ENCODE measurements at regions not wholly inside any gene's neighbourhood (a gene's known extent, or its start where the extent isn't known, plus 50 kb on each side); places are given as distances from the start of the nearest gene placed in this dataset.

DNA sequence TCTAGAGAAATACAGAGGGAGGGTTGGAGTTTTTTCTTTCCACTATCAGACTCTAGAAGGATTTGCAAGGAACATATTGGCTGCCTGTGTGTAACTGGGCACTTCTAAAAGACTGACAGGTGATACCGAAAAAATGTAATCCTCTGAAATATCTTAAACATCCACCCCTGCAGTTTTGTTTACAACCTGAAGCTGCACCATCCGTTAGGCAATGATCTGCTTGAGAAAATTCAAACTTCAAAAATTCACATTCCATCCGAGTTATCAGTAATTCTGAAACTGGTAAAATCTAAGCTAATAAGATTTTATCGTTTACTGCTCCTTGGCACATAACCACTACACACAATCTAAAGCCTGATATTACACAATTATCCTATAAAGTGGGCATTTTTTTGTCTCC lies 528.6 kb downstream of the FUT8 start:
- TF ChIP-seq MAZ (IDR thresholded peaks at IDR 0.05; ENCODE audit: borderline replicate concordance, low read depth, low read length) (no peak), RAD21 (IDR thresholded peaks at IDR 0.05; ENCODE audit: low read length) (no peak), POLR2A (IDR thresholded peaks at IDR 0.05; ENCODE audit: low read depth, low read length) (no peak), SMC3 (IDR thresholded peaks at IDR 0.05; ENCODE audit: low read depth, low read length) (no peak), CHD1 (IDR thresholded peaks at IDR 0.05; ENCODE audit: low read depth, low read length) (no peak), BHLHE40 (IDR thresholded peaks at IDR 0.05; ENCODE audit: low read depth, low read length) (no peak), CEBPB (IDR thresholded peaks at IDR 0.05; ENCODE audit: low read depth, low read length) (no peak), RCOR1 (IDR thresholded peaks at IDR 0.05; ENCODE audit: insufficient replicate concordance, low read length) (no peak), FOS (IDR thresholded peaks at IDR 0.05; ENCODE audit: low read depth, low read length) (no peak), MXI1 (IDR thresholded peaks at IDR 0.05; ENCODE audit: borderline replicate concordance, low read depth, low read length) (no peak), MAFK (IDR thresholded peaks at IDR 0.05; ENCODE audit: low read depth, low read length) (no peak)
- TF ChIP-seq, protein P1, sequence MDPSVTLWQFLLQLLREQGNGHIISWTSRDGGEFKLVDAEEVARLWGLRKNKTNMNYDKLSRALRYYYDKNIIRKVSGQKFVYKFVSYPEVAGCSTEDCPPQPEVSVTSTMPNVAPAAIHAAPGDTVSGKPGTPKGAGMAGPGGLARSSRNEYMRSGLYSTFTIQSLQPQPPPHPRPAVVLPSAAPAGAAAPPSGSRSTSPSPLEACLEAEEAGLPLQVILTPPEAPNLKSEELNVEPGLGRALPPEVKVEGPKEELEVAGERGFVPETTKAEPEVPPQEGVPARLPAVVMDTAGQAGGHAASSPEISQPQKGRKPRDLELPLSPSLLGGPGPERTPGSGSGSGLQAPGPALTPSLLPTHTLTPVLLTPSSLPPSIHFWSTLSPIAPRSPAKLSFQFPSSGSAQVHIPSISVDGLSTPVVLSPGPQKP (IDR thresholded peaks at IDR 0.05; ENCODE audit: borderline replicate concordance, low read depth, low read length), result no peak
- TF ChIP-seq, protein P2, sequence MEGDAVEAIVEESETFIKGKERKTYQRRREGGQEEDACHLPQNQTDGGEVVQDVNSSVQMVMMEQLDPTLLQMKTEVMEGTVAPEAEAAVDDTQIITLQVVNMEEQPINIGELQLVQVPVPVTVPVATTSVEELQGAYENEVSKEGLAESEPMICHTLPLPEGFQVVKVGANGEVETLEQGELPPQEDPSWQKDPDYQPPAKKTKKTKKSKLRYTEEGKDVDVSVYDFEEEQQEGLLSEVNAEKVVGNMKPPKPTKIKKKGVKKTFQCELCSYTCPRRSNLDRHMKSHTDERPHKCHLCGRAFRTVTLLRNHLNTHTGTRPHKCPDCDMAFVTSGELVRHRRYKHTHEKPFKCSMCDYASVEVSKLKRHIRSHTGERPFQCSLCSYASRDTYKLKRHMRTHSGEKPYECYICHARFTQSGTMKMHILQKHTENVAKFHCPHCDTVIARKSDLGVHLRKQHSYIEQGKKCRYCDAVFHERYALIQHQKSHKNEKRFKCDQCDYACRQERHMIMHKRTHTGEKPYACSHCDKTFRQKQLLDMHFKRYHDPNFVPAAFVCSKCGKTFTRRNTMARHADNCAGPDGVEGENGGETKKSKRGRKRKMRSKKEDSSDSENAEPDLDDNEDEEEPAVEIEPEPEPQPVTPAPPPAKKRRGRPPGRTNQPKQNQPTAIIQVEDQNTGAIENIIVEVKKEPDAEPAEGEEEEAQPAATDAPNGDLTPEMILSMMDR (conservative IDR thresholded peaks at IDR 0.05; ENCODE audit: low read depth, low read length), result no peak
- TF ChIP-seq, protein P3, sequence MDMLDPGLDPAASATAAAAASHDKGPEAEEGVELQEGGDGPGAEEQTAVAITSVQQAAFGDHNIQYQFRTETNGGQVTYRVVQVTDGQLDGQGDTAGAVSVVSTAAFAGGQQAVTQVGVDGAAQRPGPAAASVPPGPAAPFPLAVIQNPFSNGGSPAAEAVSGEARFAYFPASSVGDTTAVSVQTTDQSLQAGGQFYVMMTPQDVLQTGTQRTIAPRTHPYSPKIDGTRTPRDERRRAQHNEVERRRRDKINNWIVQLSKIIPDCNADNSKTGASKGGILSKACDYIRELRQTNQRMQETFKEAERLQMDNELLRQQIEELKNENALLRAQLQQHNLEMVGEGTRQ (IDR thresholded peaks at IDR 0.05; ENCODE audit: low read depth, low read length), result no peak
